WTC11 (cell line): ENCODE measurements at regions not wholly inside any gene's neighbourhood (a gene's known extent, or its start where the extent isn't known, plus 50 kb on each side); places are given as distances from the start of the nearest gene placed in this dataset.

ENCODE experiments used
- ATAC-seq: fragments of 200-7000 bp; cut with Tn5 transposase; 2 replicates; pipeline ENCODE4 v1.10.0; 2021; ENCODE audit warnings: mild to moderate bottlenecking, moderate library complexity
- CTCF ChIA-PET: fragments of 300-600 bp; sonication (Branson Sonifier 250); formaldehyde crosslinking; loops from one replicate; lab custom pipeline; 2021; ENCODE audit warnings: antibody characterized with exemption; lab: Charles Lee
- POLR2A ChIA-PET: fragments of 350-600 bp; sonication (Branson Sonifier 250); formaldehyde crosslinking; loops from one replicate; lab custom pipeline; 2021; ENCODE audit warnings: antibody characterized with exemption; lab: Charles Lee
- DNase-seq: peaks from one replicate; pipeline ENCODE4 v3.0.0; 2021; ENCODE audit warnings: low spot score
- H3K27ac Mint-ChIP-seq: 2 replicates; pipeline ENCODE4 v1.8.0; 2021; ENCODE audit warnings: mixed read lengths
- H3K27me3 Mint-ChIP-seq: 2 replicates; pipeline ENCODE4 v1.8.0; 2021; ENCODE audit warnings: low read depth, mild to moderate bottlenecking, moderate library complexity, mixed read lengths
- H3K36me3 Mint-ChIP-seq: 2 replicates; pipeline ENCODE4 v1.8.0; 2021; ENCODE audit warnings: mixed read lengths
- H3K4me1 Mint-ChIP-seq: 2 replicates; pipeline ENCODE4 v1.8.0; 2022; ENCODE audit warnings: mixed read lengths
- H3K4me3 Mint-ChIP-seq: 2 replicates; pipeline ENCODE4 v1.8.0; 2021; ENCODE audit warnings: mild to moderate bottlenecking, moderate library complexity, mixed read lengths
- H3K9me3 Mint-ChIP-seq: 2 replicates; pipeline ENCODE4 v1.8.0; 2021; ENCODE audit warnings: mixed read lengths
- AFF4 ChIP-seq: sonication (generic); formaldehyde crosslinking; IDR thresholded peaks from 2 replicates; pipeline ENCODE4 v1.8.1; 2023; ENCODE audit warnings: mild to moderate bottlenecking, missing genetic modification reagents, borderline replicate concordance
- ATF3 ChIP-seq: sonication (generic); formaldehyde crosslinking; conservative IDR thresholded peaks from 2 replicates; pipeline ENCODE4 v1.8.1; 2022; ENCODE audit warnings: mild to moderate bottlenecking, missing genetic modification reagents
- CBFB ChIP-seq: sonication (generic); formaldehyde crosslinking; IDR thresholded peaks from 2 replicates; pipeline ENCODE4 v1.8.1; 2022; ENCODE audit warnings: mild to moderate bottlenecking, low read depth, missing genetic modification reagents
- CREM ChIP-seq: sonication (generic); formaldehyde crosslinking; IDR thresholded peaks from 2 replicates; pipeline ENCODE4 v1.8.1; 2022; ENCODE audit warnings: mild to moderate bottlenecking, missing genetic modification reagents, moderate library complexity
- CTCF ChIP-seq: fragments of 200-600 bp; IDR thresholded peaks from 2 replicates; pipeline ENCODE4 v1.8.0; 2022; ENCODE audit warnings: antibody characterized with exemption
- ERG ChIP-seq: fragments of 250-450 bp; sonication (Bioruptor Pico); IDR thresholded peaks from 2 replicates; pipeline ENCODE4 v1.8.0; 2021; ENCODE audit warnings: mild to moderate bottlenecking
- GABPB1 ChIP-seq: sonication (generic); formaldehyde crosslinking; IDR thresholded peaks from 2 replicates; pipeline ENCODE4 v1.8.1; 2023; ENCODE audit warnings: mild to moderate bottlenecking, missing genetic modification reagents
- HMGA2 ChIP-seq: fragments of 250-450 bp; sonication (Bioruptor Pico); IDR thresholded peaks from 2 replicates; pipeline ENCODE4 v1.4.0; 2021; ENCODE audit warnings: mild to moderate bottlenecking, moderate library complexity
- HMGXB4 ChIP-seq: sonication (generic); formaldehyde crosslinking; IDR thresholded peaks from 2 replicates; pipeline ENCODE4 v1.8.1; 2023; ENCODE audit warnings: mild to moderate bottlenecking, moderate library complexity, missing genetic modification reagents
- MAX ChIP-seq: sonication (generic); formaldehyde crosslinking; IDR thresholded peaks from 2 replicates; pipeline ENCODE4 v1.8.0; 2022; ENCODE audit warnings: mild to moderate bottlenecking, missing genetic modification reagents
- MXD4 ChIP-seq: fragments of 250-450 bp; sonication (Bioruptor Pico); IDR thresholded peaks from 2 replicates; pipeline ENCODE4 v1.8.0; 2021; ENCODE audit warnings: mild to moderate bottlenecking, moderate library complexity, borderline replicate concordance
- MYBL2 ChIP-seq: sonication (generic); formaldehyde crosslinking; IDR thresholded peaks from 2 replicates; pipeline ENCODE4 v1.8.1; 2023; ENCODE audit warnings: mild to moderate bottlenecking, moderate library complexity, missing genetic modification reagents
- PRDM15 ChIP-seq: sonication (generic); formaldehyde crosslinking; IDR thresholded peaks from 2 replicates; pipeline ENCODE4 v1.8.0; 2022; ENCODE audit warnings: missing genetic modification reagents
- RELA ChIP-seq: sonication (generic); formaldehyde crosslinking; IDR thresholded peaks from 2 replicates; pipeline ENCODE4 v1.8.1; 2022; ENCODE audit warnings: missing genetic modification reagents, mild to moderate bottlenecking, borderline replicate concordance
- SP1 ChIP-seq: sonication (generic); formaldehyde crosslinking; conservative IDR thresholded peaks from 2 replicates; pipeline ENCODE4 v1.8.1; 2022; ENCODE audit warnings: missing genetic modification reagents
- TP53 ChIP-seq: sonication (generic); formaldehyde crosslinking; IDR thresholded peaks from 2 replicates; pipeline ENCODE4 v1.8.1; 2023; ENCODE audit warnings: mild to moderate bottlenecking, missing genetic modification reagents
- ZNF425 ChIP-seq: fragments of 250-450 bp; sonication (Bioruptor Pico); conservative IDR thresholded peaks from 2 replicates; pipeline ENCODE4 v1.9.0; 2021; ENCODE audit warnings: mild to moderate bottlenecking
- ZNF671 ChIP-seq: fragments of 250-450 bp; sonication (Bioruptor Pico); IDR thresholded peaks from 2 replicates; pipeline ENCODE4 v1.8.0; 2021; ENCODE audit warnings: mild to moderate bottlenecking

- ChIA-PET POLR2A (no interaction called here), CTCF (no interaction called here)
- Mint-ChIP-seq H3K27ac (no peak overlapping the region; the same call in 1 of the 2 replicates), H3K4me3 (no peak overlapping the region), H3K27me3 (no peaks in the 10 kb centered on the region), H3K9me3 (peaks cover 3% of the 10 kb centered on the region; the same call in 1 of the 2 replicates), H3K4me1 (no peaks in the 10 kb centered on the region), H3K36me3 (no peaks in the 10 kb centered on the region)
- no peak for TF ChIP-seq CBFB
- TF ChIP-seq ATF3, result no peak
- no peak for TF ChIP-seq MYBL2 (CRISPR knock-in tag)
- no peak for TF ChIP-seq TP53
- no peak for TF ChIP-seq HMGA2
- no peak for DNase-seq
- ATAC-seq, result no peak
Measured at GRCh38 chr4:166259081-166259480, 386.0 kb downstream of the TLL1 start.

- ChIA-PET CTCF (no interaction called here), POLR2A (no interaction called here)
- DNase-seq (no peak), ATAC-seq (no peak)
- Mint-ChIP-seq H3K4me1 (no peaks in the 10 kb centered on the region), H3K27me3 (no peaks in the 10 kb centered on the region), H3K4me3 (no peak overlapping the region), H3K9me3 (no peaks in the 10 kb centered on the region), H3K27ac (no peak overlapping the region), H3K36me3 (no peaks in the 10 kb centered on the region)
- TF ChIP-seq HMGXB4 (CRISPR knock-in tag) (no peak), ERG (CRISPR knock-in tag) (no peak), CTCF (no peak), AFF4 (CRISPR knock-in tag) (no peak), ZNF671 (CRISPR knock-in tag) (no peak), CREM (CRISPR knock-in tag) (no peak), PRDM15 (CRISPR knock-in tag) (no peak), ZNF425 (CRISPR knock-in tag) (no peak), RELA (CRISPR knock-in tag) (no peak), MXD4 (no peak), GABPB1 (CRISPR knock-in tag) (no peak), MAX (CRISPR knock-in tag) (no peak), SP1 (no peak)
Measured at GRCh38 chr4:166274136-166274761, 401.2 kb downstream of the TLL1 start.
